HepG2 (cell line): ENCODE measurements at regions not wholly inside any gene's neighbourhood (a gene's known extent, or its start where the extent isn't known, plus 50 kb on each side); places are given as distances from the start of the nearest gene placed in this dataset.

ENCODE experiments used
- EZH2 ChIP-seq: conservative IDR thresholded peaks from 2 replicates; pipeline ENCODE4 v1.6.1; 2012; ENCODE audit warnings: mild to moderate bottlenecking, low read depth, low read length, moderate library complexity
- GPN1 ChIP-seq: sonication (generic); formaldehyde crosslinking; IDR thresholded peaks from 2 replicates; pipeline ENCODE4 v1.5.1; 2020; ENCODE audit warnings: missing genetic modification reagents, borderline replicate concordance
- IKZF1 ChIP-seq: fragments of 450-650 bp; IDR thresholded peaks from 2 replicates; pipeline ENCODE4 v1.7.1; 2016
- KAT7 ChIP-seq: IDR thresholded peaks from 2 replicates; pipeline ENCODE4 v1.6.1; 2018; ENCODE audit warnings: borderline replicate concordance, missing compliant biosample characterization
- POLR2A ChIP-seq, 2 experiments: IDR thresholded peaks; 2 replicates each; pipeline ENCODE4 v1.6.1; 2011; ENCODE audit warnings: low read depth in 2 of 2, low read length in 2 of 2, mild to moderate bottlenecking in 1 of 2, moderate library complexity in 1 of 2; ENCODE audit not compliant: insufficient read depth in 1 of 2
- TARDBP ChIP-seq: sonication (generic); formaldehyde crosslinking; IDR thresholded peaks from 2 replicates; pipeline ENCODE4 v1.8.0; 2022; ENCODE audit warnings: mild to moderate bottlenecking, missing genetic modification reagents
- TP53 ChIP-seq: sonication (generic); formaldehyde crosslinking; conservative IDR thresholded peaks from 2 replicates; pipeline ENCODE4 v1.4.0; 2020; ENCODE audit warnings: missing genetic modification reagents
- ZFYVE20 ChIP-seq: sonication (generic); formaldehyde crosslinking; IDR thresholded peaks from 2 replicates; pipeline ENCODE4 v1.8.0; 2023; ENCODE audit warnings: low read depth, mild to moderate bottlenecking, moderate library complexity, missing genetic modification reagents, borderline replicate concordance
- ZNF224 ChIP-seq: sonication (generic); formaldehyde crosslinking; IDR thresholded peaks from 2 replicates; pipeline ENCODE4 v1.5.0; 2020; ENCODE audit warnings: mild to moderate bottlenecking, missing genetic modification reagents
- ZNF747 ChIP-seq: sonication (generic); formaldehyde crosslinking; IDR thresholded peaks from 2 replicates; pipeline ENCODE4 v1.8.1; 2023; ENCODE audit warnings: missing genetic modification reagents, mild to moderate bottlenecking, borderline replicate concordance
- TF ChIP-seq, protein P1 (sequence below): sonication (generic); formaldehyde crosslinking; IDR thresholded peaks from 2 replicates; pipeline ENCODE4 v1.4.0; 2020; ENCODE audit warnings: missing genetic modification reagents, borderline replicate concordance
- TF ChIP-seq, protein P2 (sequence below): sonication (generic); formaldehyde crosslinking; IDR thresholded peaks from 2 replicates; pipeline ENCODE4 v1.5.0; 2020; ENCODE audit warnings: mild to moderate bottlenecking, missing genetic modification reagents, moderate library complexity
- TF ChIP-seq, protein P3 (sequence below): sonication (generic); formaldehyde crosslinking; IDR thresholded peaks from 2 replicates; pipeline ENCODE4 v1.5.0; 2020; ENCODE audit warnings: mild to moderate bottlenecking, missing genetic modification reagents

DNA sequence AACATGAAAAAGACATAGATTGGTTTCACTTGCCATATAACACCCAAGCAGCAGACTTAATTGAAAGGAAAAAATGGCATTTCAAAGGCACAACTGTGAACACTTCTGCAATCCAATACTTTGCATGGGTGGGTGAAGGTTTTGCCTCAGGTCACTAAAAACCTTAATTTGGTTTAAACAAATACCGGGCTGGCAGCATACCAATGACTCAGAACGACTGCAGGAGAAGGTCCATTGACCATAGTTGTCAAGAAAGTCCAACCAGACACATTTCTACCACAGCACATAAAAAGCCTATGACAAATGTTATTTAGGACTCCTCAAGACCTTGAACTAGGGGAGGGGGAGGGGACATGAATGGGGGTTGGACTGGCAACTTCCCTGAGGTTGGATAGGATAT lies 183.6 kb upstream of the TRPC5 start:
- TF ChIP-seq ZNF747 (no peak), POLR2A (IDR thresholded peaks at IDR 0.05; ENCODE audit: insufficient read depth in 1 of 2, low read depth in 2 of 2, low read length in 2 of 2) (no peak), GPN1 (no peak), KAT7 (CRISPR knock-in tag) (no peak), IKZF1 (no peak), EZH2 (no peak), ZFYVE20 (CRISPR knock-in tag) (no peak), ZNF224 (no peak), TARDBP (CRISPR knock-in tag) (no peak), TP53 (CRISPR knock-in tag) (no peak)
- TF ChIP-seq, protein P1, sequence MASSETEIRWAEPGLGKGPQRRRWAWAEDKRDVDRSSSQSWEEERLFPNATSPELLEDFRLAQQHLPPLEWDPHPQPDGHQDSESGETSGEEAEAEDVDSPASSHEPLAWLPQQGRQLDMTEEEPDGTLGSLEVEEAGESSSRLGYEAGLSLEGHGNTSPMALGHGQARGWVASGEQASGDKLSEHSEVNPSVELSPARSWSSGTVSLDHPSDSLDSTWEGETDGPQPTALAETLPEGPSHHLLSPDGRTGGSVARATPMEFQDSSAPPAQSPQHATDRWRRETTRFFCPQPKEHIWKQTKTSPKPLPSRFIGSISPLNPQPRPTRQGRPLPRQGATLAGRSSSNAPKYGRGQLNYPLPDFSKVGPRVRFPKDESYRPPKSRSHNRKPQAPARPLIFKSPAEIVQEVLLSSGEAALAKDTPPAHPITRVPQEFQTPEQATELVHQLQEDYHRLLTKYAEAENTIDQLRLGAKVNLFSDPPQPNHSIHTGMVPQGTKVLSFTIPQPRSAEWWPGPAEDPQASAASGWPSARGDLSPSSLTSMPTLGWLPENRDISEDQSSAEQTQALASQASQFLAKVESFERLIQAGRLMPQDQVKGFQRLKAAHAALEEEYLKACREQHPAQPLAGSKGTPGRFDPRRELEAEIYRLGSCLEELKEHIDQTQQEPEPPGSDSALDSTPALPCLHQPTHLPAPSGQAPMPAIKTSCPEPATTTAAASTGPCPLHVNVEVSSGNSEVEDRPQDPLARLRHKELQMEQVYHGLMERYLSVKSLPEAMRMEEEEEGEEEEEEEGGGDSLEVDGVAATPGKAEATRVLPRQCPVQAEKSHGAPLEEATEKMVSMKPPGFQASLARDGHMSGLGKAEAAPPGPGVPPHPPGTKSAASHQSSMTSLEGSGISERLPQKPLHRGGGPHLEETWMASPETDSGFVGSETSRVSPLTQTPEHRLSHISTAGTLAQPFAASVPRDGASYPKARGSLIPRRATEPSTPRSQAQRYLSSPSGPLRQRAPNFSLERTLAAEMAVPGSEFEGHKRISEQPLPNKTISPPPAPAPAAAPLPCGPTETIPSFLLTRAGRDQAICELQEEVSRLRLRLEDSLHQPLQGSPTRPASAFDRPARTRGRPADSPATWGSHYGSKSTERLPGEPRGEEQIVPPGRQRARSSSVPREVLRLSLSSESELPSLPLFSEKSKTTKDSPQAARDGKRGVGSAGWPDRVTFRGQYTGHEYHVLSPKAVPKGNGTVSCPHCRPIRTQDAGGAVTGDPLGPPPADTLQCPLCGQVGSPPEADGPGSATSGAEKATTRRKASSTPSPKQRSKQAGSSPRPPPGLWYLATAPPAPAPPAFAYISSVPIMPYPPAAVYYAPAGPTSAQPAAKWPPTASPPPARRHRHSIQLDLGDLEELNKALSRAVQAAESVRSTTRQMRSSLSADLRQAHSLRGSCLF (CRISPR knock-in tag): no peak
- TF ChIP-seq, protein P2, sequence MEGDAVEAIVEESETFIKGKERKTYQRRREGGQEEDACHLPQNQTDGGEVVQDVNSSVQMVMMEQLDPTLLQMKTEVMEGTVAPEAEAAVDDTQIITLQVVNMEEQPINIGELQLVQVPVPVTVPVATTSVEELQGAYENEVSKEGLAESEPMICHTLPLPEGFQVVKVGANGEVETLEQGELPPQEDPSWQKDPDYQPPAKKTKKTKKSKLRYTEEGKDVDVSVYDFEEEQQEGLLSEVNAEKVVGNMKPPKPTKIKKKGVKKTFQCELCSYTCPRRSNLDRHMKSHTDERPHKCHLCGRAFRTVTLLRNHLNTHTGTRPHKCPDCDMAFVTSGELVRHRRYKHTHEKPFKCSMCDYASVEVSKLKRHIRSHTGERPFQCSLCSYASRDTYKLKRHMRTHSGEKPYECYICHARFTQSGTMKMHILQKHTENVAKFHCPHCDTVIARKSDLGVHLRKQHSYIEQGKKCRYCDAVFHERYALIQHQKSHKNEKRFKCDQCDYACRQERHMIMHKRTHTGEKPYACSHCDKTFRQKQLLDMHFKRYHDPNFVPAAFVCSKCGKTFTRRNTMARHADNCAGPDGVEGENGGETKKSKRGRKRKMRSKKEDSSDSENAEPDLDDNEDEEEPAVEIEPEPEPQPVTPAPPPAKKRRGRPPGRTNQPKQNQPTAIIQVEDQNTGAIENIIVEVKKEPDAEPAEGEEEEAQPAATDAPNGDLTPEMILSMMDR (CRISPR knock-in tag): no peak
- TF ChIP-seq, protein P3, sequence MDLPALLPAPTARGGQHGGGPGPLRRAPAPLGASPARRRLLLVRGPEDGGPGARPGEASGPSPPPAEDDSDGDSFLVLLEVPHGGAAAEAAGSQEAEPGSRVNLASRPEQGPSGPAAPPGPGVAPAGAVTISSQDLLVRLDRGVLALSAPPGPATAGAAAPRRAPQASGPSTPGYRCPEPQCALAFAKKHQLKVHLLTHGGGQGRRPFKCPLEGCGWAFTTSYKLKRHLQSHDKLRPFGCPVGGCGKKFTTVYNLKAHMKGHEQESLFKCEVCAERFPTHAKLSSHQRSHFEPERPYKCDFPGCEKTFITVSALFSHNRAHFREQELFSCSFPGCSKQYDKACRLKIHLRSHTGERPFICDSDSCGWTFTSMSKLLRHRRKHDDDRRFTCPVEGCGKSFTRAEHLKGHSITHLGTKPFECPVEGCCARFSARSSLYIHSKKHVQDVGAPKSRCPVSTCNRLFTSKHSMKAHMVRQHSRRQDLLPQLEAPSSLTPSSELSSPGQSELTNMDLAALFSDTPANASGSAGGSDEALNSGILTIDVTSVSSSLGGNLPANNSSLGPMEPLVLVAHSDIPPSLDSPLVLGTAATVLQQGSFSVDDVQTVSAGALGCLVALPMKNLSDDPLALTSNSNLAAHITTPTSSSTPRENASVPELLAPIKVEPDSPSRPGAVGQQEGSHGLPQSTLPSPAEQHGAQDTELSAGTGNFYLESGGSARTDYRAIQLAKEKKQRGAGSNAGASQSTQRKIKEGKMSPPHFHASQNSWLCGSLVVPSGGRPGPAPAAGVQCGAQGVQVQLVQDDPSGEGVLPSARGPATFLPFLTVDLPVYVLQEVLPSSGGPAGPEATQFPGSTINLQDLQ (CRISPR knock-in tag): no peak
